Endothelial cell of umbilical vein (primary cell): ENCODE measurements at regions not wholly inside any gene's neighbourhood (a gene's known extent, or its start where the extent isn't known, plus 50 kb on each side); places are given as distances from the start of the nearest gene placed in this dataset.

Experiments used
- BruUV-seq: library from RNA; stranded (reverse); fragments of 400-500 nt; replicated peaks from 2 replicates; lab custom pipeline; 2021; lab: Mats Ljungman, UMichigan
- CTCF ChIA-PET: fragments of 300-600, 350-600 bp; sonication (Branson Sonifier 250); formaldehyde crosslinking; loops from one replicate; lab custom pipeline; 2021; ENCODE audit warnings: antibody characterized with exemption, inconsistent platforms; lab: Charles Lee
- POLR2A ChIA-PET: fragments of 300-600, 350-600 bp; sonication (Branson Sonifier 250); formaldehyde crosslinking; loops from one replicate; lab custom pipeline; 2021; ENCODE audit warnings: antibody characterized with exemption, inconsistent platforms; lab: Charles Lee
- DNase-seq: peaks from one replicate; pipeline ENCODE4 v3.0.0-alpha.2; 2011; ENCODE audit warnings: low read depth, low spot score
- FAIRE-seq: peaks from 2 replicates; lab custom pipeline; 2011; peaks lifted over from hg19 to GRCh38; lab: Jason Lieb, UNC
- H2AFZ ChIP-seq: 2 replicates; pipeline ENCODE4 v1.6.0; 2012; ENCODE audit warnings: low read depth, low read length, control low read depth, inconsistent platforms
- H3K27ac ChIP-seq: 2 replicates; pipeline ENCODE4 v1.5.1; 2011; ENCODE audit warnings: low read depth, mild to moderate bottlenecking, control low read depth, low read length, moderate library complexity; ENCODE audit not compliant: insufficient read depth
- H3K27me3 ChIP-seq, 2 experiments: 2 replicates each; pipeline versions ENCODE4 v1.6.0 to v1.6.1; 2011; ENCODE audit warnings: low read length in 2 of 2, mixed read lengths in 1 of 2; ENCODE audit not compliant: control insufficient read depth in 2 of 2, insufficient read depth in 2 of 2
- H3K36me3 ChIP-seq, 2 experiments: 2 replicates in 1 of 2; 3 replicates in 1 of 2; pipeline ENCODE4 v1.5.1; 2011; ENCODE audit warnings: low read length in 2 of 2, mild to moderate bottlenecking in 1 of 2, moderate library complexity in 1 of 2; ENCODE audit not compliant: control insufficient read depth in 2 of 2, insufficient read depth in 2 of 2; ENCODE audit errors: extremely low read depth in 1 of 2
- H3K4me1 ChIP-seq: 3 replicates; pipeline ENCODE4 v1.5.1; 2011; ENCODE audit warnings: mild to moderate bottlenecking, low read length; ENCODE audit not compliant: control insufficient read depth, insufficient read depth; ENCODE audit errors: extremely low read depth
- H3K4me2 ChIP-seq: 2 replicates; pipeline ENCODE4 v1.6.1; 2011; ENCODE audit warnings: low read length, control low read depth, mixed read lengths; ENCODE audit not compliant: insufficient read depth
- H3K4me3 ChIP-seq, 3 experiments: fragments of 200-600 bp in 1 of 3; sonication (generic), shearing (Covaris generic) in 1 of 3; replicated peaks in 1 of 3; 2 replicates each; pipeline ENCODE4 v1.5.1; 2011 to 2016; ENCODE audit warnings: control low read depth in 3 of 3, low read length in 3 of 3, mild to moderate bottlenecking in 2 of 3, inconsistent platforms in 1 of 3, low read depth in 1 of 3, moderate library complexity in 1 of 3; ENCODE audit not compliant: insufficient read depth in 1 of 3
- H3K79me2 ChIP-seq: 2 replicates; pipeline ENCODE4 v1.6.0; 2012; ENCODE audit warnings: low read length, inconsistent platforms; ENCODE audit not compliant: control insufficient read depth, insufficient read depth
- H3K9ac ChIP-seq: replicated peaks from 2 replicates; pipeline ENCODE3; 2011; ENCODE audit warnings: low read length, control low read depth; ENCODE audit not compliant: insufficient read depth; ENCODE audit errors: extremely low read depth
- H3K9me1 ChIP-seq: replicated peaks from 3 replicates; pipeline ENCODE4 v1.6.0; 2011; ENCODE audit warnings: mild to moderate bottlenecking, low read length; ENCODE audit not compliant: control insufficient read depth, insufficient read depth; ENCODE audit errors: extremely low read depth
- H3K9me3 ChIP-seq: replicated peaks from 2 replicates; pipeline ENCODE4 v1.5.1; 2012; ENCODE audit warnings: low read length, inconsistent platforms; ENCODE audit not compliant: control insufficient read depth, insufficient read depth
- H4K20me1 ChIP-seq: replicated peaks from 2 replicates; pipeline ENCODE3; 2011; ENCODE audit warnings: mild to moderate bottlenecking, low read length; ENCODE audit not compliant: control insufficient read depth, insufficient read depth; ENCODE audit errors: extremely low read depth
- CTCF ChIP-seq, 2 donors: IDR thresholded peaks; 1 replicate in 1 of 2; 2 replicates in 1 of 2; pipeline ENCODE4 v1.5.1; 2011; ENCODE audit warnings: low read length in 2 of 2, mild to moderate bottlenecking in 2 of 2, moderate library complexity in 2 of 2, control low read depth in 1 of 2, inconsistent platforms in 1 of 2, low read depth in 1 of 2; ENCODE audit not compliant: insufficient read depth in 1 of 2; ENCODE audit errors: extremely low read depth in 1 of 2
- EZH2 ChIP-seq: IDR thresholded peaks from 2 replicates; pipeline ENCODE4 v1.6.1; 2012; ENCODE audit warnings: borderline replicate concordance, low read depth, mild to moderate bottlenecking, moderate library complexity, low read length, inconsistent platforms; ENCODE audit not compliant: severe bottlenecking
- FOS ChIP-seq: IDR thresholded peaks from 2 replicates; pipeline ENCODE4 v1.6.1; 2011; ENCODE audit warnings: mild to moderate bottlenecking, low read length, moderate library complexity, borderline replicate concordance; ENCODE audit not compliant: insufficient read depth
- GATA2 ChIP-seq: IDR thresholded peaks from 2 replicates; pipeline ENCODE4 v1.7.0; 2011; ENCODE audit warnings: low read depth, mild to moderate bottlenecking, moderate library complexity, mixed read lengths, low read length; ENCODE audit not compliant: insufficient read length, insufficient read depth
- JUN ChIP-seq: IDR thresholded peaks from 2 replicates; pipeline ENCODE4 v1.6.1; 2011; ENCODE audit warnings: borderline replicate concordance, low read depth; ENCODE audit not compliant: insufficient read length, insufficient read depth
- MAX ChIP-seq: IDR thresholded peaks from 2 replicates; pipeline ENCODE4 v1.6.1; 2011; ENCODE audit not compliant: insufficient read depth, insufficient read length
- MYC ChIP-seq: IDR thresholded peaks from one replicate; pipeline ENCODE4 v1.6.1; 2011; ENCODE audit warnings: mild to moderate bottlenecking, low read depth, low read length
- POLR2A ChIP-seq: IDR thresholded peaks from 2 replicates; pipeline ENCODE4 v1.6.1; 2012; ENCODE audit warnings: low read depth, mild to moderate bottlenecking, control low read depth, low read length
- POLR2AphosphoS5 ChIP-seq: IDR thresholded peaks from 2 replicates; pipeline ENCODE4 v1.6.1; 2012; ENCODE audit warnings: low read depth, mild to moderate bottlenecking, control low read depth, low read length, moderate library complexity; ENCODE audit not compliant: insufficient read depth
- dilution Hi-C: fragments of 300-500 bp; cut with MboI; formaldehyde crosslinking; loops from one replicate; pipeline ENCODE4 v1.15.0; 2019; ENCODE audit warnings: low sequenced_read_pairs; ENCODE audit not compliant: extremely low pct_ligation_motif_present
- intact Hi-C: fragments of 100-400 bp; cut with micrococcal nuclease; formaldehyde crosslinking; loops from one replicate; pipeline ENCODE4 v1.10.0; 2022

- CTCF ChIA-PET: interaction anchor here (3.3 kb wide), 1 partner anchor 279 kb away, joined by 9 read pairs; no protein-coding TSS in a partner anchor
Measured at GRCh38 chr2:172182624-172183023, 79.9 kb upstream of the DLX2 start.

More at GRCh38 chr2:172182624-172183023, 79.9 kb upstream of the DLX2 start:
- no TSS peak for BruUV-seq
- H4K20me1 ChIP-seq: no peaks in the 10 kb centered on the region
- POLR2A ChIA-PET: no interaction called here
- no peaks in the 10 kb centered on the region for H3K27me3 ChIP-seq
- intact Hi-C loops: no loop called here
- H3K9me1 ChIP-seq: no peaks in the 10 kb centered on the region
- no peak overlapping the region for H2AFZ ChIP-seq
- H3K27ac ChIP-seq: no peak overlapping the region
- H3K4me2 ChIP-seq: no peak overlapping the region
- H3K9ac ChIP-seq: no peak overlapping the region
- peaks cover 7% of the 10 kb centered on the region for H3K4me1 ChIP-seq
- no peaks in the 10 kb centered on the region for H3K36me3 ChIP-seq
- H3K9me3 ChIP-seq: no peaks in the 10 kb centered on the region
- no peaks in the 10 kb centered on the region for H3K79me2 ChIP-seq
- FAIRE-seq (no peak), DNase-seq (no peak)
- dilution Hi-C loops: loop anchor here (25.0 kb wide), 1 partner anchor 255 kb away; the partner anchor contains the start of gene ITGA6
- no peak overlapping the region for H3K4me3 ChIP-seq
- TF ChIP-seq MYC (no peak), FOS (no peak), JUN (no peak), CTCF (IDR thresholded peaks at IDR 0.05; ENCODE audit: extremely low read depth in 1 of 2, insufficient read depth in 1 of 2, low read depth in 1 of 2, low read length in 2 of 2) (no peak), POLR2A (no peak), MAX (no peak), EZH2 (no peak), GATA2 (no peak), POLR2AphosphoS5 (no peak)
